ENCODE measurements at regions not wholly inside any gene's neighbourhood (a gene's known extent, or its start where the extent isn't known, plus 50 kb on each side); places are given as distances from the start of the nearest gene placed in this dataset.

DNA sequence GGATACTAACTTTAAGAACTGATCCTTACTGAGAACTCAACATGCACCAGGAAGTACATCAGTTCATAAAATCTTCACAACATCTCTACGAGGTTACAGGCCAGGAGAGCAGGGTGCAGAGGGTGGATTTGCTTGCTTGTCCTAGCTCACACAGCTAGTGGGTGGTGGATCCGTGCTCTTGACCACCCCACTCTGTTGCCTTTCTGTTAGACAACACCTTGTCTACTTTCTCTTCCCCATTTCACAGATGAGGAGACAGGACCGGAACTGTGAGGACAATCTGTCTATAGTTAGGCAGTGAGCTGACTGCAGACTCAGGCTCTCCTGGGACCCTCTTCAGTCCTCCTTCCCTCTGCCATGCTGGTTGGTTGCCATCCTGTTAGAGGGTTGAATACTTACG lies 221.7 kb upstream of the TLE3 start:
- Mint-ChIP-seq H3K4me1 (peaks cover 88% of the 10 kb centered on the region), H3K9me3 (no peaks in the 10 kb centered on the region), H3K36me3 (no peaks in the 10 kb centered on the region), H3K27ac (peak overlapping the region; percentile 93), H3K27me3 (ENCODE audit: low read depth) (no peaks in the 10 kb centered on the region), H3K4me3 (no peak overlapping the region)
- no peak for DNase-seq (ENCODE audit: low spot score in 2 of 2, unreplicated experiment in 2 of 2)
- TF ChIP-seq CTCF (IDR thresholded peaks at IDR 0.05; ENCODE audit: unreplicated experiment) = no peak

DNA sequence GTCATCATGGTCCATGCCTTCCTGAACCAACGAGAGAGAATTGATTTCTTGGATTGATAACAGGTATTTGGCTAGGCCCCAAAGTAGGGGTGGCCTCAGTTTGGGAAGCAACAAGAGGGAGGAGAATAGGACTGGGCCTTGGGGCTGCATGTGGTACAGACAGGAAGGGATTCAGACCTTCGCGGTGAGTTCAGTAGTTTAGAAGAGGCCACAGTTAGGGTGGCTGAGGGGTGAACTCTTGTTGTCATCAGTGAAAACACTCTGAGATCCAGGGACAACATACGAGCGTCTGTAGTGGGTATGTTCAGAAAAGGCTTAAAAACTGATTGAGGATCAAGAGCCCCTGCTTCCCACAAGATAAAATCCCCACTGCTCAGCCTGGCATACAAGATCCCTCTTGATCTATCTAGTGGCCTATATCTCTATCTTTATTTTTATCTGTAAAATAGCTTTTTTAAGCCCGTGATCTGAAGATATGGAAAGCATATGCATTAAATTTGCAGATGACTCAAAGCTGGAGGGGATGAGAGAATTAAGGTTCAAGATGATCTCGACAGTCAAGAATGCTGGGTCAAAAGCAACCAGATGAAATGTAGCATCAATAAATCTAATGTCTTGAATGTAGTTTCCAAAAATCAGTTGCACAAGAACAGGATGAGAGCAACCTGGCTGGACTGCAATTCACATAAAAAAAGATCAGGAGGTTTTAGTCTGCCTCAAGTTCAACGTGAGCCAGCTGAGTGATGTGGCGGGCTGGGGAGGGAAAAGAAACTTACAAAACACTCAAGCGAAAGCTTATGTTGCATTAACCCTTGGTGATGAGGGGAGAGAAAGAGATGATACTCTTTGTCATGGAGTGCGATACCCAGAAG lies 221.1 kb upstream of the TLE3 start:
- no peak for DNase-seq (ENCODE audit: low spot score in 2 of 2, unreplicated experiment in 2 of 2)
- no peaks in the 10 kb centered on the region for H3K27me3 Mint-ChIP-seq (ENCODE audit: low read depth)
- H3K9me3 Mint-ChIP-seq = no peaks in the 10 kb centered on the region
- H3K36me3 Mint-ChIP-seq = no peaks in the 10 kb centered on the region
- no peak overlapping the region for H3K4me3 Mint-ChIP-seq
- H3K4me1 Mint-ChIP-seq = peaks cover 81% of the 10 kb centered on the region
- no peak for TF ChIP-seq CTCF (IDR thresholded peaks at IDR 0.05; ENCODE audit: unreplicated experiment)
- peak overlapping the region; percentile 93 for H3K27ac Mint-ChIP-seq

DNA sequence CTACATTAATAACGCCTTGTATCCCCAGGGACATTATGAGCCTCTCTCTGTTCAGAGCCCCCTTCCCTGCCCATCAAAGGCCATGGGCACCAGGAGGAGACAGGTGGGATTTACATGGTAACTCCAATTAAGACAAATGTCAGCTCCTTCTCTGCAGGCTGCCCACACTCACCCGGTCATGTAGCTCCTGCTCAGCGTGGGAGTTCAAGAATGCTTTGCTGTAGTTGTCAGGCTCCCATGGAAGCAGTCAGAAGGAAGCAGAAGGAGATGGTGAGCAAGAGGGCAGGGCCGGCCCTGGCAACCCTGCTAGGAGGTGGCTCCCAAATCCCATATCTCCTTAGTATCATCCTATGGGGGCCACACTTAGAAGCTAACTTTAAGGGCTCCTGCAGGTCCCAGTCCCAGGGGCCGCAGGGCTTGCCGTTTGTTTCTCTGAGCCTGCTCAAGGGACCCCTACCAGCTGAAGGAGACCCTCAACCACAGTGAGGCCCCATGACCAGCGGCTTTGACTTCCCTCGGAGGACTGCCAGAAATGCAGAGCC lies 218.4 kb upstream of the TLE3 start:
- no peak for TF ChIP-seq CTCF (IDR thresholded peaks at IDR 0.05; ENCODE audit: unreplicated experiment)
- Mint-ChIP-seq H3K9me3 (peaks cover 2% of the 10 kb centered on the region), H3K36me3 (peaks cover 1% of the 10 kb centered on the region), H3K27me3 (ENCODE audit: low read depth) (no peaks in the 10 kb centered on the region), H3K27ac (peak overlapping the region; percentile 59), H3K4me3 (no peak overlapping the region), H3K4me1 (peaks cover 54% of the 10 kb centered on the region)
- DNase-seq (ENCODE audit: low spot score in 2 of 2, unreplicated experiment in 2 of 2) = no peak

DNA sequence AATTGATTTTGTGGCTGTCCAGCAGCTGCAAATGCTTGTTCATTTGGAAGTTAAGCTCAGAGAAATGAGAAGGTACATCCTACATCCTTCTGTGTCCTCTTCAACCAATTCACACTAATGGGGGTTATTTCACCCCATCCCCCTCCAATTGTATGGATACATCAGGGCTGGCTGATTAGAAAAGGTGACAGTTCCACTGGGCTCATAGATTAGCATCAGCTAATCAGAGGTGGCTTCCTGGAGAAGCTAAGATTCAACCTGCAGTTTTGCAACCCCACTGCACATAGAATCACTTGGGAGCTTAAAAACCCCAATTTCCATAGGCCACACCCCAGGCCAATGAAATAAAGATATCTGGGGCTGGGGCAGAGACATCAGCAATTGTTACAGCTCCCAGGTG lies 217.7 kb upstream of the TLE3 start:
- H3K27ac Mint-ChIP-seq = no peak overlapping the region
- H3K27me3 Mint-ChIP-seq (ENCODE audit: low read depth) = no peaks in the 10 kb centered on the region
- no peak overlapping the region for H3K4me3 Mint-ChIP-seq
- peaks cover 5% of the 10 kb centered on the region for H3K9me3 Mint-ChIP-seq
- H3K4me1 Mint-ChIP-seq = peaks cover 47% of the 10 kb centered on the region
- H3K36me3 Mint-ChIP-seq = peaks cover 2% of the 10 kb centered on the region
- DNase-seq (ENCODE audit: low spot score in 2 of 2, unreplicated experiment in 2 of 2) = no peak
- TF ChIP-seq CTCF (IDR thresholded peaks at IDR 0.05; ENCODE audit: unreplicated experiment) = no peak

DNA sequence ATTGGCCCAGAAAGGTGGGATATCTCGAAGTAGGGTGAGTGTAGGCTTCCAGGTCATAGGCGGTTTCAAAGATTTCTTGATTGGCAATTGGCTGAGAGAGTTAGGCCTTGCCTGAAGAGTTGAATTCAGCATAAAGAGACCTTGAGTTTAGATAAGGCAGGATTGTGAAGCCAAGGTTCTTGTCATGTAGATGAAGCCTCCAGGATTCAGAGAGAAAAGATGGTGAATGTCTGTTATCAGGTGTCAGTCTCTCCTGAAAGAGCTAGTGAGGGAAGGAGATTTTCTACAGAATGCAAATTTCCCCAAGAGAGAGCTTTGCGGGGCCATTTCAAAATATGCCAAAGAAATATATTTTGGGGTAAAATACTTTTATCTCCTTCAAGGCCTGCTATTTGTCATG lies 217.0 kb upstream of the TLE3 start:
- no peak for TF ChIP-seq CTCF (IDR thresholded peaks at IDR 0.05; ENCODE audit: unreplicated experiment)
- H3K4me1 Mint-ChIP-seq = peaks cover 40% of the 10 kb centered on the region
- no peak overlapping the region for H3K4me3 Mint-ChIP-seq
- peaks cover 5% of the 10 kb centered on the region for H3K9me3 Mint-ChIP-seq
- DNase-seq (ENCODE audit: low spot score in 2 of 2, unreplicated experiment in 2 of 2) = no peak
- H3K27ac Mint-ChIP-seq = no peak overlapping the region
- H3K27me3 Mint-ChIP-seq (ENCODE audit: low read depth) = no peaks in the 10 kb centered on the region
- H3K36me3 Mint-ChIP-seq = peaks cover 2% of the 10 kb centered on the region
